Ishikawa (cell line): ENCODE measurements at regions not wholly inside any gene's neighbourhood (a gene's known extent, or its start where the extent isn't known, plus 50 kb on each side); places are given as distances from the start of the nearest gene placed in this dataset.

Experiments used
- CEBPB ChIP-seq: IDR thresholded peaks from 2 replicates; pipeline ENCODE4 v1.6.1; 2012
- CREB1 ChIP-seq: IDR thresholded peaks from 2 replicates; pipeline ENCODE4 v1.6.1; 2012; ENCODE audit warnings: low read depth
- EP300 ChIP-seq: IDR thresholded peaks from 2 replicates; pipeline ENCODE4 v1.6.1; 2012; ENCODE audit warnings: borderline replicate concordance
- RAD21 ChIP-seq: IDR thresholded peaks from 2 replicates; pipeline ENCODE4 v1.6.1; 2012; ENCODE audit warnings: low read depth
- YY1 ChIP-seq: IDR thresholded peaks from 2 replicates; pipeline ENCODE4 v1.6.1; 2012; ENCODE audit warnings: low read depth
- TF ChIP-seq, protein P1 (sequence below): IDR thresholded peaks from 2 replicates; pipeline ENCODE4 v1.6.1; 2012

DNA sequence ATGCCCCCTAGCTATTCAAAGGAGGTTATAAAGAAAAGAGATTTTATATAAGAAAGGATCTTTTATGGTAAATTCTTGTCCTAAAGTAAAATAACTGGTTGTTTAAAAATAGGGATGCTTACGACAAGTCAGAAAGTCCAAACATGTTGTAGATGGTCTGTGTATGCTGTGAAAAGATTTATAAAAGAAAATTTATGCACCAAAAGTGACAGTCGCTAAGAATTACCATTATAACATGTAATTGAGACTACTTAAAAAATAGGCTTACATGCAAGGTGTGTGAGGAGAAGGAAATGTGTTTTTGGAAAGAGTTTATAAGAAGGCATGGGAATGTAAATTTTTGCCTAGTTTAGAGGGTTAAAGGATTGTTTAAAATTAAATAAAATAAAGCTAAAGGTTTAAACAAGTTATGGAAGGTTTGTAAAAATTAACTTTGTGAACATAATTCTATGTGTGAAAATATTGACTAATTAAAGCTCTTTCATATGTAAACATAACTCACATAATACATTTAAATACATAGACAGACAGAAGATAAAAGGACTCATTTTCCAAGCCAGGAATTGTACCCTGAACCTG lies 118.5 kb downstream of the LYZL1 start:
- no peak for TF ChIP-seq RAD21
- no peak for TF ChIP-seq EP300
- no peak for TF ChIP-seq CEBPB
- no peak for TF ChIP-seq YY1
- TF ChIP-seq CREB1, result no peak
- TF ChIP-seq, protein P1, sequence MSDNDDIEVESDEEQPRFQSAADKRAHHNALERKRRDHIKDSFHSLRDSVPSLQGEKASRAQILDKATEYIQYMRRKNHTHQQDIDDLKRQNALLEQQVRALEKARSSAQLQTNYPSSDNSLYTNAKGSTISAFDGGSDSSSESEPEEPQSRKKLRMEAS, result no peak
